ENCODE measurements at regions not wholly inside any gene's neighbourhood (a gene's known extent, or its start where the extent isn't known, plus 50 kb on each side); places are given as distances from the start of the nearest gene placed in this dataset.
A peak's percentile ranks its signal among the peaks of the same experiment; 100 is the strongest.

- no peak for DNase-seq (ENCODE audit: low spot score)
Measured at GRCh38 chr5:159746707-159747106, 169.6 kb upstream of the ADRA1B start.

- no peak for DNase-seq (ENCODE audit: low spot score)
Measured at GRCh38 chr5:159749146-159749545, 167.1 kb upstream of the ADRA1B start.

- DNase-seq (ENCODE audit: low spot score): no peak
Measured at GRCh38 chr5:159750226-159750625, 166.1 kb upstream of the ADRA1B start.

- no peak for DNase-seq (ENCODE audit: low spot score)
Measured at GRCh38 chr5:159751459-159751858, 164.8 kb upstream of the ADRA1B start.

- peak; percentile 12 for DNase-seq (ENCODE audit: low spot score)
Measured at GRCh38 chr5:159752622-159753275, 163.5 kb upstream of the ADRA1B start.

GRCh38 chr5:159758189-159758588 is 158.1 kb upstream of the ADRA1B start:
- no peak for DNase-seq (ENCODE audit: low spot score)

GRCh38 chr5:159759791-159760290 is 156.4 kb upstream of the ADRA1B start:
- DNase-seq (ENCODE audit: low spot score): no peak

GRCh38 chr5:159762921-159763320 is 153.4 kb upstream of the ADRA1B start:
- DNase-seq (ENCODE audit: low spot score): no peak

- DNase-seq (ENCODE audit: low spot score): no peak
Measured at GRCh38 chr5:159763562-159763961, 152.7 kb upstream of the ADRA1B start.

GRCh38 chr5:159764283-159765134 is 151.8 kb upstream of the ADRA1B start:
- peak; percentile 41 for DNase-seq (ENCODE audit: low spot score)

- no peak for DNase-seq (ENCODE audit: low spot score)
Measured at GRCh38 chr5:159765135-159765433, 151.2 kb upstream of the ADRA1B start.

GRCh38 chr5:159765760-159766517 is 150.3 kb upstream of the ADRA1B start:
- DNase-seq (ENCODE audit: low spot score): no peak

GRCh38 chr5:159768243-159768642 is 148.0 kb upstream of the ADRA1B start:
- peak; percentile 50 for DNase-seq (ENCODE audit: low spot score)

GRCh38 chr5:159772698-159773061 is 143.6 kb upstream of the ADRA1B start:
- no peak for DNase-seq (ENCODE audit: low spot score)

- peak; percentile 81 for DNase-seq (ENCODE audit: low spot score)
Measured at GRCh38 chr5:159773062-159773924, 143.0 kb upstream of the ADRA1B start.

GRCh38 chr5:159774476-159775031 is 141.7 kb upstream of the ADRA1B start:
- DNase-seq (ENCODE audit: low spot score): no peak

GRCh38 chr5:159775890-159776289 is 140.4 kb upstream of the ADRA1B start:
- DNase-seq (ENCODE audit: low spot score): no peak

GRCh38 chr5:159777049-159777660 is 139.1 kb upstream of the ADRA1B start:
- no peak for DNase-seq (ENCODE audit: low spot score)

GRCh38 chr5:159779481-159779880 is 136.8 kb upstream of the ADRA1B start:
- DNase-seq (ENCODE audit: low spot score): no peak

- DNase-seq (ENCODE audit: low spot score): no peak
Measured at GRCh38 chr5:159780246-159780645, 136.0 kb upstream of the ADRA1B start.
